ENCODE measurements at regions not wholly inside any gene's neighbourhood (a gene's known extent, or its start where the extent isn't known, plus 50 kb on each side); places are given as distances from the start of the nearest gene placed in this dataset.
"Not testable (repeated sequence)": the region's sequence is repeated elsewhere in the genome, so short reads cannot be mapped to it uniquely, and the experiment has no call there.

DNA sequence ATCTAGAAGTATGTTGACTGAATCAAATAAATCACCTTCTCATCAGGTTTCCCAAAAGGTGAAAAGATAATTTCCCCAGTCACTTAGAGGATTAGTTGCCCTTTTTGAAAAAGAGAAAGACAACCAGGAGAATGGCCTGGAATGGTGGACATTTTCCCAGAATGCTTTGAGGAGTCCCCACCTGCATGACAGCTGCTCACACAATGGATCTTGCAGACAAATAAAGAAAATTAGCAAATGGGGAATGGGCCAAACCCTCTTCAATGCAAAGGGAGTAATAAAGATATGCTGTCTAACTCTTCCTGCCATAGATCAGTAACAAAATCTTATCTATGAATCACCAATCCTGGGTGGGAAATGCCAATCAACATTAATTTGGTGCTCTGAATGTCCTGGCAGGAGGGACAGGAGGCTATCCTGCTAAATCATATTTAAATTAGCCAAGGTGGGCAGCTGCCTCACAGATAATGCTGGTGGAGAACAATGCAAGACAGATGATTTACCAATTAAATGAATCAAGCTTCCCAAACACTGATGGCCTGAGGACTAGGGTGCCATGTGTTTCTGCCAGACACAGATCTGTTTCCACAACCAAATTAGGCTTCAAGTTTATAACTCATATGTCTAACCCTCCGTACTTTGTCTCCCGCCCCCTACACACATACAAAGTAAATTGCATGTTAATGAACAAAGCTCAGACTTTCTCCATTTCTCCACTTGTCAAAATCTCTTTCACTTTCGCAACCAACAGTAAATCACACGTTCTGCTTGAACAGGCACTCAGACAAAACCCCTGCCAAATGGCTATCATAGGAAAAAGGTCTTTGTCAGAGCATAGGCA lies 488.0 kb upstream of the PLXNA2 start:
- Mint-ChIP-seq H3K27me3 (ENCODE audit: low read depth) (peaks cover 16% of the 10 kb centered on the region), H3K36me3 (ENCODE audit: low read depth) (no peaks in the 10 kb centered on the region), H3K9me3 (ENCODE audit: low read depth) (no peaks in the 10 kb centered on the region), H3K4me3 (ENCODE audit: unreplicated experiment) (no peak overlapping the region), H3K27ac (ENCODE audit: unreplicated experiment) (no peak overlapping the region), H3K4me1 (ENCODE audit: low read depth) (no peaks in the 10 kb centered on the region)
- TF ChIP-seq, protein P1, sequence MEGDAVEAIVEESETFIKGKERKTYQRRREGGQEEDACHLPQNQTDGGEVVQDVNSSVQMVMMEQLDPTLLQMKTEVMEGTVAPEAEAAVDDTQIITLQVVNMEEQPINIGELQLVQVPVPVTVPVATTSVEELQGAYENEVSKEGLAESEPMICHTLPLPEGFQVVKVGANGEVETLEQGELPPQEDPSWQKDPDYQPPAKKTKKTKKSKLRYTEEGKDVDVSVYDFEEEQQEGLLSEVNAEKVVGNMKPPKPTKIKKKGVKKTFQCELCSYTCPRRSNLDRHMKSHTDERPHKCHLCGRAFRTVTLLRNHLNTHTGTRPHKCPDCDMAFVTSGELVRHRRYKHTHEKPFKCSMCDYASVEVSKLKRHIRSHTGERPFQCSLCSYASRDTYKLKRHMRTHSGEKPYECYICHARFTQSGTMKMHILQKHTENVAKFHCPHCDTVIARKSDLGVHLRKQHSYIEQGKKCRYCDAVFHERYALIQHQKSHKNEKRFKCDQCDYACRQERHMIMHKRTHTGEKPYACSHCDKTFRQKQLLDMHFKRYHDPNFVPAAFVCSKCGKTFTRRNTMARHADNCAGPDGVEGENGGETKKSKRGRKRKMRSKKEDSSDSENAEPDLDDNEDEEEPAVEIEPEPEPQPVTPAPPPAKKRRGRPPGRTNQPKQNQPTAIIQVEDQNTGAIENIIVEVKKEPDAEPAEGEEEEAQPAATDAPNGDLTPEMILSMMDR (IDR thresholded peaks at IDR 0.05), result no peak
- no peak for DNase-seq (ENCODE audit: low spot score)

DNA sequence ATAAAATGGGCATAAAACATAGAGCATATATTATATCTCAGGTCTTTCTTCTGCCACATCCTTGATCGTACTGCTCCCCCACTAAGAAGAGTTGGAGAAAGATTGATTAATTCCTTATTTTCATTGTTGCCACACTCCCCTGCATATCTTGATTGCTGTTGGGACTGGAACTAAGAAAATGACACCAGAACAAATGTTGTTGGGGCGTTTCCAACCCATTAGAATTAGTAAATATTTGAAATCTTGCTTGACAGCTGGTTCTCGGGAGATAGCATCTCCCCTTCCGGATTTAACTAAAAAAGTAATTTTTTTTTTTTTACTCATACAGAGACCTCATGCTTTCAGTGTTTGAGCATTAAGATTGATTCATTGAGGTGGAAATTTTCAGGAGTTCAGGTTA lies 493.0 kb upstream of the PLXNA2 start:
- Mint-ChIP-seq H3K36me3 (ENCODE audit: low read depth) (no peaks in the 10 kb centered on the region), H3K9me3 (ENCODE audit: low read depth) (peaks cover 9% of the 10 kb centered on the region), H3K27me3 (ENCODE audit: low read depth) (peaks cover 8% of the 10 kb centered on the region), H3K4me3 (ENCODE audit: unreplicated experiment) (no peak overlapping the region), H3K27ac (ENCODE audit: unreplicated experiment) (no peak overlapping the region), H3K4me1 (ENCODE audit: low read depth) (no peaks in the 10 kb centered on the region)
- TF ChIP-seq, protein P1 (IDR thresholded peaks at IDR 0.05), result no peak
- no peak for DNase-seq (ENCODE audit: low spot score)

DNA sequence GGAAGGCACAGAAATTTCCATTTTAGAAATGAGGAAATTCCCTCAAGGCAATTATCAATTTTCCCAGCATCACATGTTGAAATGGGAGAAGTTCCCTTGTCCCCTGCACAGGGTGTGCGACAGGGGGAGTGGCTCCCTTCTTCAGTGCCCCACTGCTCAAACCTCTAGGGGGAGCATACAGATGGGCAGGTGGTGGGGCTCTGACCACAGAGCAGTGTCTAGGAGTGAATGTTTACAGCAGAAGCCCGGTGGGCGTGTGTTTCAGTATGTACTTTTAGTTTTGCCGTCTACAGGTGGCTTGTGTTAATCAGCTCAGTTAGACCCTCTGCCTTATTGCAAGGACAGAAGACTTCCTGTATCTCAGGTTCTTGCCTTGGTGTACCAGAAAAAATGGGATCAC lies 493.7 kb upstream of the PLXNA2 start:
- Mint-ChIP-seq H3K4me3 (ENCODE audit: unreplicated experiment) (no peak overlapping the region), H3K36me3 (ENCODE audit: low read depth) (no peaks in the 10 kb centered on the region), H3K27me3 (ENCODE audit: low read depth) (peaks cover 3% of the 10 kb centered on the region)

DNA sequence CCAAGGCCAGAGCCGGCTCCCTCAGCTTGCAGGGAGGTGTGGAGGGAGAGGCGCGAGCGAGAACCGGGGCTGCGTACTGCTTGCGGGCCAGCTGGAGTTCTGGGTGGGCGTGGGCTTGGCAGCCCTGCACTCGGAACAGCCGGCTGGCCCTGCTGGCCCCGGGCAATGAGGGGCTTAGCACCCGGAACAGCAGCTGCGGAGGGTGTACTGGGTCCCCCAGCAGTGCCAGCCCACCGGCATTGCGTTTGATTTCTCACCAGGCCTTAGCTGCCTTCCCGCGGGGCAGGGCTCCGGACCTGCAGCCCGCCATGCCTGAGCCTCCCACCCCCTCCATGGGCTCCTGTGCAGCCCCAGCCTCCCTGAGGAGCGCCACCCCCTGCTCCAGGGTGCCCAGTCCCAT lies 495.5 kb upstream of the PLXNA2 start:
- H3K9me3 Mint-ChIP-seq (ENCODE audit: low read depth); H3K27ac Mint-ChIP-seq (ENCODE audit: unreplicated experiment); H3K27me3 Mint-ChIP-seq (ENCODE audit: low read depth); H3K4me1 Mint-ChIP-seq (ENCODE audit: low read depth); H3K4me3 Mint-ChIP-seq (ENCODE audit: unreplicated experiment); H3K36me3 Mint-ChIP-seq (ENCODE audit: low read depth): not testable (repeated sequence)
- DNase-seq (ENCODE audit: low spot score), result peak; percentile 75

More for the DNA sequence above, 493.7 kb upstream of the PLXNA2 start:
- DNase-seq (ENCODE audit: low spot score), result no peak
- Mint-ChIP-seq H3K9me3 (ENCODE audit: low read depth) (peaks cover 9% of the 10 kb centered on the region), H3K27ac (ENCODE audit: unreplicated experiment) (no peak overlapping the region), H3K4me1 (ENCODE audit: low read depth) (no peaks in the 10 kb centered on the region)
- TF ChIP-seq, protein P1 (IDR thresholded peaks at IDR 0.05), result no peak

DNA sequence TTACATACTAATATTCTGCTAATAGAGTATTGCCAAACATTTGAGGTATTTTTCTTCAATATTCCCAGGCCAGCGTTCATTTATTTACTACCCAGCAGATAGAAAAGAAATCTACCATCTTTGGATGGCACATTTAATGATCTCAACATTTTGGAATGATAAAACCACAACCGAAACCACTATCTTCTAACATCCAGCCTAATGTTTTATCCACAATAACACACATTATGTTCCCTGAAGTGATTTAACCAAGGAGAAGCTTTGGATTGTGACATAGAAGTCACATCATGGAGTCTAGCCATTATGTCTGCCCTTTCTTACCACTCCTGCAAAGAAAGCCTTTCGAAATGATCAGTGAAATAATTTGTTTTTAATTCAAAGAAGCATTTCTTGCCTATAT lies 497.1 kb upstream of the PLXNA2 start:
- H3K27ac Mint-ChIP-seq (ENCODE audit: unreplicated experiment), result no peak overlapping the region
- no peaks in the 10 kb centered on the region for H3K36me3 Mint-ChIP-seq (ENCODE audit: low read depth)
- no peak overlapping the region for H3K4me3 Mint-ChIP-seq (ENCODE audit: unreplicated experiment)
- no peaks in the 10 kb centered on the region for H3K4me1 Mint-ChIP-seq (ENCODE audit: low read depth)
- TF ChIP-seq, protein P1 (IDR thresholded peaks at IDR 0.05), result no peak
- peaks cover 11% of the 10 kb centered on the region for H3K9me3 Mint-ChIP-seq (ENCODE audit: low read depth)
- H3K27me3 Mint-ChIP-seq (ENCODE audit: low read depth), result no peaks in the 10 kb centered on the region
- no peak for DNase-seq (ENCODE audit: low spot score)

DNA sequence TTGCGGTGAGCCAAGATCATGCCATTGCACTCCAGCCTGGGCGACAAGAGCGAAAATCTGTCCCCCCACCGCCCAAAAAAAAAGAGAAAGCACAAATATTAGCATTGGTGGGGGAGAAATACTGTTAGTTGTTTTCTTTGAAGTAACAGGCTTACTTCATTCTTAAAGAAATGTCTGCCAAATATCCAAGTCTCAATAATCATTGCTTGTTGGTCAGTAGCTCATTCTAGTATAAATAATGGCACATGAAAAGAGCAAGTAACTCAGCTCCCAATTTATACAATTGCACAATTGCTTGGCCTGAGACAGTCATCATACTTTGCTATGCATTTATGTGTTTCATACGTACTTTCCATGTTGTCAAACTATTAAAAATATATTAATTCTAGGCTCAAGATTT lies 499.2 kb upstream of the PLXNA2 start:
- Mint-ChIP-seq H3K27ac (ENCODE audit: unreplicated experiment) (no peak overlapping the region), H3K4me3 (ENCODE audit: unreplicated experiment) (no peak overlapping the region)
- TF ChIP-seq, protein P1 (IDR thresholded peaks at IDR 0.05), result no peak

More for the DNA sequence above, 499.2 kb upstream of the PLXNA2 start:
- Mint-ChIP-seq H3K36me3 (ENCODE audit: low read depth) (no peaks in the 10 kb centered on the region), H3K27me3 (ENCODE audit: low read depth) (no peaks in the 10 kb centered on the region), H3K4me1 (ENCODE audit: low read depth) (no peaks in the 10 kb centered on the region), H3K9me3 (ENCODE audit: low read depth) (peaks cover 15% of the 10 kb centered on the region)
- DNase-seq (ENCODE audit: low spot score), result no peak
